Hematopoietic multipotent progenitor cell treated with erythropoietin and hydrocortisone succinate and interleukin-3 and kit ligand, for 6 days (in vitro differentiated cells): ENCODE measurements at regions not wholly inside any gene's neighbourhood (a gene's known extent, or its start where the extent isn't known, plus 50 kb on each side); places are given as distances from the start of the nearest gene placed in this dataset.
"Not testable (repeated sequence)": the region's sequence is repeated elsewhere in the genome, so short reads cannot be mapped to it uniquely, and the experiment has no call there.

Experiments used
- DNase-seq: peaks from one replicate; pipeline ENCODE4 v3.0.0-alpha.2; 2015

- no peak for DNase-seq
Measured at GRCh38 chr1:38153778-38154470, 107.3 kb upstream of the POU3F1 start.

- no peak for DNase-seq
Measured at GRCh38 chr1:38153066-38153777, 106.6 kb upstream of the POU3F1 start.

- DNase-seq, result peak; percentile 38
Measured at GRCh38 chr1:38152351-38153065, 105.9 kb upstream of the POU3F1 start.

GRCh38 chr1:38151399-38151798 is 104.8 kb upstream of the POU3F1 start:
- DNase-seq, result no peak

GRCh38 chr1:38146079-38146478 is 99.5 kb upstream of the POU3F1 start:
- DNase-seq, result not testable (repeated sequence)

- DNase-seq, result no peak
Measured at GRCh38 chr1:38142606-38143005, 96.0 kb upstream of the POU3F1 start.

GRCh38 chr1:38141483-38141882 is 94.9 kb upstream of the POU3F1 start:
- no peak for DNase-seq

- DNase-seq, result no peak
Measured at GRCh38 chr1:38139738-38140487, 93.3 kb upstream of the POU3F1 start.

- no peak for DNase-seq
Measured at GRCh38 chr1:38138498-38139233, 92.1 kb upstream of the POU3F1 start.

- DNase-seq, result no peak
Measured at GRCh38 chr1:38137164-38137563, 90.6 kb upstream of the POU3F1 start.

GRCh38 chr1:38135625-38136414 is 89.2 kb upstream of the POU3F1 start:
- no peak for DNase-seq

- no peak for DNase-seq
Measured at GRCh38 chr1:38134294-38134755, 87.7 kb upstream of the POU3F1 start.

- no peak for DNase-seq
Measured at GRCh38 chr1:38133756-38134155, 87.2 kb upstream of the POU3F1 start.

- no peak for DNase-seq
Measured at GRCh38 chr1:38133304-38133703, 86.7 kb upstream of the POU3F1 start.

GRCh38 chr1:38132681-38133080 is 86.1 kb upstream of the POU3F1 start:
- DNase-seq, result no peak

- no peak for DNase-seq
Measured at GRCh38 chr1:38131024-38131585, 84.5 kb upstream of the POU3F1 start.

GRCh38 chr1:38129971-38130370 is 83.4 kb upstream of the POU3F1 start:
- no peak for DNase-seq

GRCh38 chr1:38129473-38129872 is 82.9 kb upstream of the POU3F1 start:
- DNase-seq, result no peak

GRCh38 chr1:38128926-38129453 is 82.4 kb upstream of the POU3F1 start:
- DNase-seq, result no peak

GRCh38 chr1:38128511-38128910 is 81.9 kb upstream of the POU3F1 start:
- DNase-seq, result no peak

- DNase-seq, result no peak
Measured at GRCh38 chr1:38127428-38127827, 80.8 kb upstream of the POU3F1 start.
